NCI-H748 (cell line): ENCODE measurements at regions not wholly inside any gene's neighbourhood (a gene's known extent, or its start where the extent isn't known, plus 50 kb on each side); places are given as distances from the start of the nearest gene placed in this dataset.

Experiments used
- DNase-seq: peaks from one replicate; lab custom pipeline; 2025; ENCODE audit not compliant: unreplicated experiment; lab: John Stamatoyannopoulos, UW

DNA sequence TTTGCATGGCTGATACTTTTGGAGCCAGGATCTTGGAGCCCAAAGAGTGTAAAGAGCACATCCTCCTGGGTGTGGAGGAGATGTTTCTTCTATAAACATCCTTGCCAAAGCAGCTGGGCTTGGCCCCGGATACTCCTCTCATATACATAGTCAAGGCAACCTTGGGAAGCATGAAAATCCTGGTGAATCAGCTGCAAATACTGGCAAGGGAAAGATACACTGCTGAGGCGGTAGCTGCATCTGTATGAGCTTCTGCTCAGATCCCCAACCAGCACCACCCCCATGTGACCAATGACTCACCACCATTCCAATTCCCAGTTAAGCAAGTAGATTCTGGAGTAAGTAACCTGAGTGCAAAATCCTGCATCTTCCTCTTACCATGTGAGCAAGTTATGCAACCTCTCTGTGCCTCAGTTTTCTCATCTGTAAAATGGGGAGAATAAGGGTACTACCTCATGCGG lies 567.4 kb downstream of the MED13L start:
- no peak for DNase-seq

GRCh38 chr12:115709540-115710011 lies 567.9 kb downstream of the MED13L start:
- no peak for DNase-seq

DNA sequence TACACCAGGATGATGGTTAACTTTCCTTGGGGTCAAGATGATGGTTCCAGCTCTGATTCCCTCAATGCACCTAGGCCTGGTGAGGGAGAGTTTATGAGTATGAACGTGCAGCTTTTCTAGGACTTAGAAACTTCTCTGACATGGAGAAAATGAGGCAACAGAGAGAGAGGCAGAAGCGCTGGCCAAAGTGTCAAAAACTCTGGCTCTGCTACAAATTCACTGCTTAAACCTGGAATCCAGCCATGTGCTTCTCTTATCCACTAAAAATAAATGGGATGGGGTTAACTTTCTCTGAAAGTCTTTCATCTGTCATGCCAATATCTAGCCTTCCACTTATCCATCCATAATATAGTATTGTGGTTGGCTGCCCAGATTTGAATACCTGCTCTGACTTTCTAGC lies 568.7 kb downstream of the MED13L start:
- no peak for DNase-seq

DNA sequence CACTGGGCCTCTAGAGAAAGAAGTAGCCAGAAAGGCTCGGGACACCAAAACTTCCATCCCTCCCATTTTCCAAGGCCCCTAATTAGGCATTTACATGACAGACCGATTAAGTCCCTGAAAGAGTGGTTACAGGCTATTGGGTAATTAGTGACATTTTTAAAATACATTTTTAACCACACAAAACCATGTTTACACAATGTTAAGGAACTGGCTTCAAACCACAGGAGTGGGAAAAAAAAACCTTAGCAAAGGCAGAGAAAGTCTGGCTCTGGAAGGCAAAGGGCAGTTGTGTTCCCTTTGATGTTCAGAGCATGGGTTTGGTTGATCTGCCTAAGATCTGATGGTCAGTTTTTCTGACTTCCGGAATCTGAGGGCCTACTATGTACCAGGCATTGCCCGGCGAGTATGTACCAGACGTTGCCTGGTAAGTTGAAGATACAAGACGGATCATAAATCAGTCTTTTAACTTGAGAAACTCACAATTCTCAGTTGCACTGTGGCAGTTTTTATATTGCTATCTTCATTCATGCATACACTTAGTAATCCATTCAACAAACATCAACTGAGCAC lies 576.5 kb downstream of the MED13L start:
- DNase-seq, result no peak

GRCh38 chr12:115700081-115700480 lies 577.4 kb downstream of the MED13L start:
- DNase-seq, result no peak

GRCh38 chr12:115698257-115698656 lies 579.2 kb downstream of the MED13L start:
- no peak for DNase-seq

DNA sequence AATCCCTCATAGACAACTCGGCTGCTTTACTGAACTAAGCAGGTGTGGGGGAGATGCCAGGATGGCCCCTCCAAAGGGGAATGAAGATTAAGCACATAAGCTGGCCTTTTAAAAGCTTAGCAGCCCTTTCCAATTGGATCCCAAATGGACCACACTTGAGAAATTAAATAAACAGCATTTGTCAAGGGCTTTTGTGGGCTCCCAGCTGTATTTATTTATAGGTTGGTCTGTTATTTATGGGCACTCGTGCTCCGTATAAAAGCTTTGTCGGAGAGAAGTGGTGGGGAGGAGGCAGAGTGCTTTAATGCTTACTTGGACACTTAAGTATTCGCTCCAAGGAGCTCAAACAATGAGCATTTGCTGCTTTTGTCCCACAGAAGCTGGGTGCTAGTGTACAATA lies 580.2 kb downstream of the MED13L start:
- DNase-seq, result peak; percentile 95

DNA sequence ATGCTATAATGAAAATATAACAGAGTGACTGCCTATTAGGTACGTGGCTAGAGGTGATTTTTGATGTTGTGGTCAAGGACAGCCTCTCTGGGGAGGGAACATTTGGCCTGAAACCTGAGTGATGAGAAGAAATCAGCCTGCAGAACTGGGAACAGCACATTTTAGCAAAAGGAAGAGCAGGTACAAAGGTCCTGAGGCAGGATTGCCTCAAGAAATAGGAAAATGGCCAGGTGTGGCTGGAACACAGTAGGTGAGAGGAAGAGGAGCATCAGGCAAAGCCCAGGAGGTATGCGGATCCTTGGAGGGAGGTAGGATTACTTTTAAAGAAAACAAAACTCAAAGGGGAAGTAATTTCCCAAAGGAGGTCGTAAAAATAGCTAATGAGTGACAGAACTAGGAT lies 582.9 kb downstream of the MED13L start:
- no peak for DNase-seq

DNA sequence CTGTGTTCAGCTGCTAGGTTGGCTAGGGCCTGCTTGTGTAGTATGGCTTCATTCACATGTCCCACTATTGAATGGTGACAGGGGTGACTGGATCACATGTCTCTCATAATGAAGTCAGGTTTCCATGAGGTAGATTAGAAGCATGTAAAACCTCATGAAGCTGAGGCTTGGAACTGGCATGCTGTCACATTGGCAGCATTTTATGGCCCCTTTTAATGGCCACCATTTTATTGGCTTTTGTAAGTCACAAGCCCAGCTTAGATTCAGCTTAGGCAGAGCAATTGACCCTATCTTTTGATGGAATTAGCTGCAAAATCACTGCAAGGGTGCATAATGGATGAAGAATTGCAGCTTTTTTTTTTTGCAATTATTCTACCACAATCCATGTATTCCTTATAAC lies 583.5 kb downstream of the MED13L start:
- no peak for DNase-seq

- DNase-seq, result peak; percentile 45
Observed at GRCh38 chr12:115691123-115691522, 586.4 kb downstream of the MED13L start.

- DNase-seq, result no peak
Observed at GRCh38 chr12:115687094-115687493, 590.4 kb downstream of the MED13L start.

GRCh38 chr12:115683240-115683780 lies 594.2 kb downstream of the MED13L start:
- no peak for DNase-seq

GRCh38 chr12:115680967-115681366 lies 596.5 kb downstream of the MED13L start:
- DNase-seq, result no peak

DNA sequence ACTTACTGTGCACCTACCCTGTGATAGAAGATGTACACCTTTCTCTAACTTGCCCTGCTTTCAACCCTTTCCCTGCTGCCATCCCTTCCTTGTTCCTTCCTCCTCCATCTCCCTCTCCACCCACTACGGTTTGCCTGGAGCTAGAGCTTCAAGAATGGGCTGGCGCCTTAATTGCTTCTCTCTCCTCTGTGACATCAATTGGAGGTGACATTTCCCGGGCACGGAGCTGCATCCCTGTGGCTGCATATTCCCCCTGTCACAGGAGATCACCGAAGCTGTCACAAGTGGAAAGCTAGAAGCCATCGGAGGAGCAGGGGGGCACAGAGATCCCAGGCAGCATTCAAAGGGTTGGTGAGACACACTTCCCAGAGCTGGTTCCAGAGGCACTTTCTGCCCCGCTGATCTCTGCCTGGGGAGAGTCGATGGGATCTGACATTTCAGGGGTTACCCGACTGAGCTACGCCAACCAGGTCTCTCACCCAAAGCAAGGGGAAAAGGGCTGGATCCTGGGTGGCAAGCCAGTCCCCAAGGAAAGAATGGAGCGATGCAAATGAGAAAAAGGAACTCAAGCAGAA lies 604.9 kb downstream of the MED13L start:
- no peak for DNase-seq

GRCh38 chr12:115672086-115672485 lies 605.4 kb downstream of the MED13L start:
- no peak for DNase-seq

GRCh38 chr12:115670869-115671268 lies 606.6 kb downstream of the MED13L start:
- DNase-seq, result no peak

DNA sequence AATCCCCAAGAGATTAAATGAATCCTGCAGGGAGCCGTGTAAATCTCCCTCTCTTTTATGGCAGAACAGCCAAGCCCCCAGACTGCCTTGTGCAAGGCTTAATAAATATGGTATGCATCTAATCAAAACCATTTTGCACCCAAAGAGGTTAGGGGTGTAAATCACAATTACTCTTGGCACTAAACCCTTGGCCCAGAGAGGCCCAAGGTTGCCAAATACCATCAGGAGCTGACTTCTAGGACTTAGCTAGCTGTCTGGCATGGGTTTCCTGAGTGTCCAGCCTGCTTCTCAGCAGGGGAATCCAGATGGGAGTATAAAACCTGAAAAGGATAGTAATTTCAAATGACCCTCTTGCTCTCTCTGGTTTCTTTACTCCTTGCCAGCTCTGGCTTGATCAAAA lies 610.4 kb downstream of the MED13L start:
- DNase-seq, result no peak

DNA sequence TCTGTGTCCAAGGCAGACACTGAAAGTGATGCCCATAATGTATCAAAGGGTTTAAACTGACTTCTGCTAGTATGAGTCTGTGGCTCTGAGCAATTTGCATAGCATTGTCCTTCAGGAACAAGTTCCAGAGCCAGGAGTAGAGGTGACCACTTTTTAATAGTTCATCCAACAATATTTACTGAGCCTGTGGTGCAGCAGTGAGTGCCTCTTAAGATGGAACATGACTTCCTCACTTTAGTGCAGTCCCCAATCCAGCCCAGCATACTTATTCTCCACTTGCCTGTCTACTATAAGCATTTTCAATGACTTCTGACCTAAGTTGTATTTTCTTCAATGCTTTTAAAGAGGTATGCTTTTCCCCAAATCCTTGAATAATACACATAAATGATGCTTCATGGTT lies 611.3 kb downstream of the MED13L start:
- DNase-seq, result no peak

GRCh38 chr12:115661112-115661511 lies 616.4 kb downstream of the MED13L start:
- no peak for DNase-seq

DNA sequence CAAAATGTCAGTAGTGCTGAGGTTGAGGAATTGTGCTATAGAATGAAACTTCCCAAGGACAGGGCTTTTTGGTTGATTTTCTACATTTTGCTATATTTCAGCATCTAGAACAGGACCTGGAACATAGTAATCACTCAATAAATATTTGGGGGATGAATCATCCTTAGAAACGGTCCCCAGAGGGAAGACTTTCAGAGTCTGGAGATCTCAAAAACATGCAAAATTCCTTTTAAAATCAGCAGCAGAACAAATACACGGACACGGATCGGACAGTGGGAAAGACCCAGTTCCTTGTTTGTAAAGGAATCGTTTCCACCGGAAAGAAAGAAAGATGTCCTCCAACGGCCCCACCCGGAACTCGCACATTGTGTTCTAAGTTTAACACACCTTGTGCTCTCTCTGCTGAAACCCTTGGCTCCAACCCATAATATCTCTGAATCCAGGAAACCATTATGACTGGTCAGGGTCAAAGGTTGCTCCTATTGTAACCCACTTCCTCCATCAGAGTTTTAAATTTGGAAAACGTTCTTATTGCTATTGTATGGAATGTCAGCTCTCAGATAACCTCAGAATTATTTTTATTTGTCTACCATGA lies 617.2 kb downstream of the MED13L start:
- no peak for DNase-seq

GRCh38 chr12:115659422-115659821 lies 618.1 kb downstream of the MED13L start:
- DNase-seq, result no peak
